OCI-LY7 (cell line): ENCODE measurements at regions not wholly inside any gene's neighbourhood (a gene's known extent, or its start where the extent isn't known, plus 50 kb on each side); places are given as distances from the start of the nearest gene placed in this dataset.

Experiments used
- BruUV-seq: library from RNA; stranded (reverse); fragments of 400-500 nt; replicated peaks from 2 replicates; lab custom pipeline; 2021; lab: Mats Ljungman, UMichigan
- CTCF ChIA-PET: fragments of 300-600 bp; sonication (Branson Sonifier 250); formaldehyde crosslinking; loops from one replicate; lab custom pipeline; 2022; ENCODE audit warnings: antibody characterized with exemption; ENCODE audit not compliant: unreplicated experiment; lab: Charles Lee
- POLR2A ChIA-PET: fragments of 300-600 bp; sonication (Branson Sonifier 250); formaldehyde crosslinking; loops from one replicate; lab custom pipeline; 2022; ENCODE audit warnings: antibody characterized with exemption; lab: Charles Lee
- DNase-seq: peaks from one replicate; pipeline ENCODE4 v3.0.0-alpha.2; 2015; ENCODE audit warnings: low spot score
- H2AFZ ChIP-seq: fragments of 200-600 bp; sonication (generic), shearing (Covaris generic); 2 replicates; pipeline ENCODE4 v1.6.1; 2014; ENCODE audit warnings: mild to moderate bottlenecking, antibody characterized with exemption, low read length, moderate library complexity
- H3K27ac ChIP-seq: fragments of 200-600 bp; sonication (generic); 2 replicates; pipeline ENCODE4 v1.5.1; 2014; ENCODE audit warnings: mixed run types, low read depth, mild to moderate bottlenecking, moderate library complexity, low read length, inconsistent platforms; ENCODE audit not compliant: poor library complexity, severe bottlenecking
- H3K36me3 ChIP-seq: fragments of 200-600 bp; sonication (generic); 2 replicates; pipeline ENCODE4 v1.6.1; 2014; ENCODE audit warnings: mild to moderate bottlenecking, antibody characterized with exemption, low read length, moderate library complexity, mixed read lengths; ENCODE audit not compliant: insufficient read depth
- H3K4me1 ChIP-seq: fragments of 200-600 bp; sonication (generic); 2 replicates; pipeline ENCODE4 v1.5.1; 2014; ENCODE audit warnings: mild to moderate bottlenecking, low read length; ENCODE audit not compliant: insufficient read depth, poor library complexity, severe bottlenecking
- H3K4me2 ChIP-seq: fragments of 200-600 bp; sonication (generic); 2 replicates; pipeline ENCODE4 v1.6.1; 2014; ENCODE audit warnings: mild to moderate bottlenecking, low read length
- H3K4me3 ChIP-seq: fragments of 200-600 bp; sonication (generic); 2 replicates; pipeline ENCODE4 v1.5.1; 2014; ENCODE audit warnings: mild to moderate bottlenecking, low read depth, low read length; ENCODE audit not compliant: poor library complexity, severe bottlenecking
- H3K79me2 ChIP-seq: fragments of 200-600 bp; sonication (generic); 2 replicates; pipeline ENCODE4 v1.6.1; 2016; ENCODE audit warnings: low read depth, mild to moderate bottlenecking, low read length, moderate library complexity, mixed read lengths; ENCODE audit not compliant: insufficient read depth
- H3K9me2 ChIP-seq: fragments of 200-600 bp; sonication (generic); 2 replicates; pipeline ENCODE4 v1.6.1; 2016; ENCODE audit warnings: mild to moderate bottlenecking, low read length, mixed read lengths; ENCODE audit not compliant: insufficient read depth
- H3K9me3 ChIP-seq: fragments of 200-600 bp; sonication (generic); 2 replicates; pipeline ENCODE4 v1.6.1; 2014; ENCODE audit warnings: mild to moderate bottlenecking, mixed run types, low read length, mixed read lengths
- H4K20me1 ChIP-seq: fragments of 200-600 bp; sonication (generic); 2 replicates; pipeline ENCODE4 v1.6.1; 2014; ENCODE audit warnings: mild to moderate bottlenecking, antibody characterized with exemption, low read length, moderate library complexity, mixed read lengths; ENCODE audit not compliant: insufficient read depth
- CTCF ChIP-seq: fragments of 200-600 bp; sonication (generic); conservative IDR thresholded peaks from 2 replicates; pipeline ENCODE4 v1.5.1; 2014; ENCODE audit warnings: mild to moderate bottlenecking, antibody characterized with exemption, low read length, moderate library complexity, mixed read lengths
- EZH2phosphoT487 ChIP-seq: fragments of 200-600 bp; sonication (generic); IDR thresholded peaks from 2 replicates; pipeline ENCODE4 v1.6.1; 2018; ENCODE audit warnings: low read depth, borderline replicate concordance, mild to moderate bottlenecking, mixed run types, antibody characterized with exemption, low read length, moderate library complexity, mixed read lengths
- intact Hi-C: fragments of 100-400 bp; cut with micrococcal nuclease; formaldehyde crosslinking; loops from one replicate; pipeline ENCODE4 v1.10.0; 2022; ENCODE audit not compliant: unreplicated experiment

GRCh38 chr6:144632266-144632665 lies 347.1 kb downstream of the UTRN start:
- intact Hi-C loops: no loop called here
- ChIA-PET POLR2A (no interaction called here), CTCF (no interaction called here)
- Histone ChIP-seq H3K36me3 (no peaks in the 10 kb centered on the region), H3K9me3 (no peaks in the 10 kb centered on the region), H3K4me1 (no peaks in the 10 kb centered on the region), H3K27ac (no peak overlapping the region), H4K20me1 (no peaks in the 10 kb centered on the region), H3K4me3 (no peak overlapping the region), H3K79me2 (no peaks in the 10 kb centered on the region), H3K9me2 (no peaks in the 10 kb centered on the region), H2AFZ (no peak overlapping the region), H3K4me2 (no peak overlapping the region)
- TF ChIP-seq EZH2phosphoT487 (no peak), CTCF (no peak)
- DNase-seq: no peak
- BruUV-seq: no TSS peak

GRCh38 chr6:144633886-144634285 lies 348.8 kb downstream of the UTRN start:
- Histone ChIP-seq H3K9me3 (no peaks in the 10 kb centered on the region), H3K4me2 (no peak overlapping the region), H3K4me3 (no peak overlapping the region), H3K9me2 (no peaks in the 10 kb centered on the region), H3K36me3 (no peaks in the 10 kb centered on the region), H3K79me2 (no peaks in the 10 kb centered on the region), H3K4me1 (no peaks in the 10 kb centered on the region), H4K20me1 (no peaks in the 10 kb centered on the region), H3K27ac (no peak overlapping the region), H2AFZ (no peak overlapping the region)
- intact Hi-C loops: no loop called here
- DNase-seq: no peak
- CTCF ChIA-PET: no interaction called here
- POLR2A ChIA-PET: no interaction called here
- TF ChIP-seq CTCF: no peak
- TF ChIP-seq EZH2phosphoT487: no peak
- BruUV-seq: no TSS peak

- no peak overlapping the region for H3K4me3 ChIP-seq
- intact Hi-C loops: no loop called here
- H3K4me2 ChIP-seq: no peak overlapping the region
- DNase-seq: no peak
- BruUV-seq: no TSS peak
- no peaks in the 10 kb centered on the region for H3K9me2 ChIP-seq
- ChIA-PET CTCF (no interaction called here), POLR2A (no interaction called here)
- no peak overlapping the region for H3K27ac ChIP-seq
- no peaks in the 10 kb centered on the region for H4K20me1 ChIP-seq
- H3K79me2 ChIP-seq: no peaks in the 10 kb centered on the region
- H3K9me3 ChIP-seq: no peaks in the 10 kb centered on the region
- no peaks in the 10 kb centered on the region for H3K4me1 ChIP-seq
- H3K36me3 ChIP-seq: no peaks in the 10 kb centered on the region
- TF ChIP-seq CTCF: no peak
- no peak for TF ChIP-seq EZH2phosphoT487
- H2AFZ ChIP-seq: no peak overlapping the region
Observed at GRCh38 chr6:144634371-144634770, 349.2 kb downstream of the UTRN start.
